GM03348 (cell line): ENCODE measurements at regions not wholly inside any gene's neighbourhood (a gene's known extent, or its start where the extent isn't known, plus 50 kb on each side); places are given as distances from the start of the nearest gene placed in this dataset.
"Not testable (repeated sequence)": the region's sequence is repeated elsewhere in the genome, so short reads cannot be mapped to it uniquely, and the experiment has no call there.

Source experiments
- DNase-seq: peaks from one replicate; pipeline ENCODE4 v3.0.0; 2012; ENCODE audit warnings: low spot score

DNA sequence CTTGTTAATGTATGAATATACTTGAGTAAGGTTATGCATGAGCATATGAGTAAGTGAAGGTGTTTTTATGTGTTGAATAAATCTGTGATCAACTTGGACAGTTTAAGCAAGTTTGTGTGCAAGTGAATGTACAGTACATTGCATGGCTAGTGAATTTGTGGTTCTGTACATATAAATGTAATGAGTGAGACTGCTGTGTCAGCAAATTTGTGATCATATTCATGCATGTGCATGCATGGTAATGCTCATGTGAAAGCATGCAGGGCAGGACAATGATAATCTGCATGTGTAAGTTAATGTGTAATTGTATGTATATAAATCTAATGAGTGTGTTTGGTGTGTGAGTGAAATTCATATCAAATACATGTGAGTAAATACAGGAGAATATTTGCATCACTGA lies 188.5 kb downstream of the PWWP3B start:
- DNase-seq = no peak

DNA sequence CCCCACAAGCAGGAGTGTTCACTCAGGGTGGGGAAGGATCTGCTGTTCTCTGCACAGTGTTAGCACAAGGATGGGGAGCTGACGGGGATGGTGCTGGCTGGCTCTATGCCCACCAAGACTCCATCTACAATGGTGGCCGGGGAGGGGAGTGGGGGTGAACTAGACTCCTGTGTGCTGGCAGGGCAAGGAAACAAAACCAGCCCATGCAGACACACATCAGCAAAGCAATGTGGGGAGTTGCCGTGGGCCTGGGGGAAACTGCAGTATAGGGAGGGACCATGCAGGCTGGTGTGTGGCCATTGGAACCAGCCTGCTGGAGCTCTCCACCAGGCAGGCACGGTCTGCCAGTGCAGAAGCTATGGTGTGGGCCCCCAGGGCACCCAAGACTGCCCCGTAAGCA lies 195.1 kb downstream of the PWWP3B start:
- no peak for DNase-seq

DNA sequence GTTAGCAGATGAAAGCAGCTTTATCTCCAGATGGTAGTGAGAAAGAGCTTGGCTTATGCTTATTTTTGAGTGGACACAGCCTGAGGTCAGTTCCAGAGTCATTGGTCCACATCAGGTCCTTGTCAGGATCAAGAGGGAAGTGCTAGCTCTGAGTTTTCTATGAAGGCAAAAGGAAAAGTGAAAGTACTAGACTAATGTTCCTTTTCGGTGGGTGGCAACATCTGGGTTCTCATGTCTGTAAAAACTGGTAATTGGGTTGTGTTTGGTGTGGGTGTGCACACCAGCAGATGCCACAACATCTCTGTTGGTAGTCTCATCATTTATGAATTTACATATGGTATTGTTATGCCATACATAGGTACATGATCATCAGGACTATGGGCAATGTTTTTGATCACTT lies 210.5 kb downstream of the PWWP3B start:
- DNase-seq = no peak

DNA sequence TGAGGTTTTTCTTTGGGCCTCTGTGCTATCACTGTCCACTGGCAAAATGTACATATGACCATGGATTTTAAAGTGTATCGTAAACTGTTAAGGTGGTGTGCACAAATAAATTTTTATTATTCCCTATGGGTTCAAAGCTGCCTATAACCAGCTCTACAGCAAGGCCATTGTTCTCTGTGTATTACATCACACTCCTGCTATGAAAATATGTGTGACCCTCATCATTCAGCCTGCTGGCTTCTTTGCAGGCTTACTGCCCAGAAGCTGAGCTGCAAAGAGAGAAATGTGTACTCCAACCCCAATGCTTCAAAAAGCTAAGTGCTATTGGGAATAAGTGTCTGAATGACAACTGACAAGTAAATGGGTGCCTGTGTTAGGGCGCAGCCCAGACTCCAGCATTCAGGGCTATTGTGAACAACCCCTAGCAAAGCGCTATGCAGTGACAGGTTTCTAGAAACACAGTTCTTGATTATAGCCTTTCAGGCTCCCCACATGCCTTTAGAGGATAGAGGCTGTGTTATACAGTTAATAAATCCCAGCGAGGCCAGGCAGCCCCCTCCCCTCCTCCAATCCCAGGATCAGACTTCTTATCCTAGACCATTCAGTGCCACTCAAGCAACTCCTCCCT lies 220.4 kb upstream of the RADX start:
- DNase-seq = no peak

DNA sequence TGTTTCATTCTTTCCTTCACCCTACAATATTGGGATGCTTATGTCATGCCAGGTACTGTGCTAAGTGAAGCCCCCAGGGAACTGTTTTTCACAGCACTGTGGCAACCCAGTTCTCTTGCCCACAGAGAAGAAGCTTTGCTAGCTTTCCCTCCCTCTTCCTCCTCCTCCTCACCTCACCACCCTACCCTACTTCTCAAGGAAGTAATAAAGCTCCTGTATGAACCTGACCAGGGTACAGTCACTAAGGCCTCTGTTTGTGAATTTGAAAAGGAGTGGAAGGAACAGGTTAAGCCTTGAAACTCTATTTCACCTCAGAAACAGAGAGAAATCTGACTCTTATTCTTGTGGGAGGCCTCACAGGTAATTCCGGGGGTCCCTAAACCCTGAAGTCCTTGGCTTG lies 219.4 kb upstream of the RADX start:
- DNase-seq = no peak

DNA sequence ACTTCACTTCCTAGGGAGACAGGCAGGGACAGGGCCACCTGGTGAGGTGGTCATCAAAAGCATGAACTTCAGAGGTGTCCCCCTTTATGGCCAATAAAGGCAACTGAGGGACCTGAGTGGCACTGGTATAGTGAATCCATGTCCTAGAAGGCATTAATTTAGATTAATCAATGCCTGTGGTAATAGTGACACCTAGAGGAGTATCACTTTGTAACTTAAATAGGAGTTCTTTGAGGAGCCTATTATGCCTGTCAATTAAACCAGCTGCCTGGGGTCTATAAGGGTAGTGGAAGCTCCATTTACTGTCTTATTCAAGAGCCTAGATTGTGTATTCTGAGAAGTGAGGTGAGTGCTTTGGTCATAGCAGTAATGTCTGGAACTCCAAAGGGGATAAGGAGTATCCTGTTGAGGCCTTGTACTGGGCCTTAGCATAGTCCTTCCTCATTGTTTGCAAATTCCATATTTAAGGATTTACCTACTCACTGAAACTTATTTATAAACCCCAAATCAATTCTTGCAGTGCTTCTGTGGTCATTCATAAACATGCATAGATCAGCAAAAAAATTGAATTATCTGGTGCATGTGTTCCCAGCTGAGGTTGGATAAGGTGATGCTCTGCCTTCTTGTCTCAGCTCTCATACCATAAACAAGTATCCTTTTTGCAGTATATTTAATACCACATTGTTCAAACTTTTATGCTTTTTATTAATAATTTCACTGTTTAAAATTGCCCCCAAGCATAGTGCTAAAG lies 213.8 kb upstream of the RADX start:
- DNase-seq = no peak

DNA sequence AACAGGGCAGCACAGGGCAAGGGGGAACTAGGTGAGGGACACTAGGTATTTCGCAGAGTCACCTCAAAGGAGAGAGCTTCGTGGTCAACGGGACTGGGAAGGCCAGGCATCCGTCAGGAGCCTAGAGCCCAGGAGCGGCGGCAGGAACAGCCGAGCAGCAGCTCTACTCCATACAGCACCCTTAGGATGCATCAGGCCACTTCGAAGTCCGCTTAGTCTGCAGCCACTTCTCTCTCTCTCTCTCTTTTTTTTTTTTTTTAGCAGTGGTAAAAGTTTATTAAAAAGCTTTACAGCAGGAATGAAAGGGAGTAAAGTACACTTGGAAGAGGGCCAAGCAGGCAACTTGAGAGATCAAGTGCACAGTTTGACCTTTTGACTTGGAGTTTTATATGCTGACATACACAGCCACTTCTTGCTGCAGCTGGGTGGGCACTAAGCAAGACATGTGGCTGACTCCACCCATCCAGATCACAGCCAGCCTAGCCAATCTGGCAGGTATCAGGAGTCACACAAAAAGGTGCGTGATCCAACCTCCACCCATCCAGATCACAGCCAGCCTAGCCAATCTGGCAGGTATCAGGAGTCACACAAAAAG lies 209.7 kb upstream of the RADX start:
- no peak for DNase-seq

DNA sequence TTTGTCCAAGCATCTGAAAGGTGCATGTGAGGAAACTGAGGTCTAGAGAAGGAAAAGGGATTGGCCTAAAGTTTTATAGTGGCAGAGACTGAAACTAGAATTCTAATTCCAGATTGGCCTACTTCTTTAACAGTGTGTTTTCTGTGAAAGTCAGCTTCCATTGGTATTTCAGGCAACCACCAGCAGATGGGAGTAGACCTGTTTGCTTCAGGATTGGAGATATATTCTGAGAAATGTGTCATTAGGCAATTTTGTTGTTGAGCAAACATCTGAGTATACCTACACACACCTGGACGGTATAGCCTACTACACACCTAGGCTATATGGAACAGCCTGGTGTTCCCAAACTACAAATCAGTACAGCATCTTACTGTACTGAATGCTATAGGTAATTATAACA lies 207.3 kb upstream of the RADX start:
- DNase-seq = no peak

DNA sequence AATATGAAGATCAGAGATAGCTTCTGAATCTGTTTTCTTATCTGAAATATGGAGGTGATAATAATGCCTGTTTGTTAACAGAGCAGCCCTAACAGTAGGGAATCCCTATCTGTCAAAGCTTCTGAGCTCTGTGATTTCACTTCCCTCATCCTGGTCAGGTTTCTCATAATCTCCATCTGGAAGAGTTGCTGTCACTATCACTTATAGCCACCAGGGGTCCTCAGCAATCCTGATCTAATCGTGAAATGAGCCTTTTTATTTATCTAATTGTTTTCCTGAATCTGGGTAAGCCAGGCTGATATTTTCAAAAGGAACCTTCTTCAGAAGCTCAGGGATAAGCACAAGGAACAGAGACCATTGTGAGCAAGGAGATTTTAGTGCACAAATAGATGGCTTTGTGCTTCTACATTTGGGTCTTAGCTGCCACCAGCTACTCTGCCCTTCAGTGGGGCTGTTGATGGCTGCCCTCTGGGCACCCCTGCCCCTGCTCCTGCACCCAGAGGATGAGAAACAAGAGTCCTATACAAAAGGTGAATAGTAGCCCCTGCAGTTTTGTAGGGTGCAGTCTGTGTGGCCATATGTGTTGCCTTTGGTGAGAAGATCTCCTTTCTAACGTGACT lies 196.4 kb upstream of the RADX start:
- DNase-seq = peak; percentile 27

DNA sequence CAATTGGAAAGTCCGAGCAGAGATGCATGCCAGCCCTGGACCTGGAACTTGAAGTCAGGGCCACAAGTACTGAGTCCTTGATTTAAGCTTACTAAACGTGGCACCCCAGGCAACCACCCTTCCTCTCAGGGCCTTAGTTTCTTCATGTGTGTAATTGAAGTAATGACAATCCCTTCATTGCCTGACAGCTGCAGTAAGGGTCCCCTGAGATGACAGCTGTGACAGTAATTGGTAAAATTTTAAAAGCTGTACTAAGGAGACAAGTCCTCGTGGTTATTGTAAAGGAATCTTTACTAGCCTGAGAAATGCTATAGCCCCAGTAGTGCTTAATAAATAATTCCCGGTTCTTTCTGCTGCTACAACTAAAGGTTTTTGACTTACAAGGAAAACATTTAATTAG lies 175.1 kb upstream of the RADX start:
- DNase-seq = no peak

DNA sequence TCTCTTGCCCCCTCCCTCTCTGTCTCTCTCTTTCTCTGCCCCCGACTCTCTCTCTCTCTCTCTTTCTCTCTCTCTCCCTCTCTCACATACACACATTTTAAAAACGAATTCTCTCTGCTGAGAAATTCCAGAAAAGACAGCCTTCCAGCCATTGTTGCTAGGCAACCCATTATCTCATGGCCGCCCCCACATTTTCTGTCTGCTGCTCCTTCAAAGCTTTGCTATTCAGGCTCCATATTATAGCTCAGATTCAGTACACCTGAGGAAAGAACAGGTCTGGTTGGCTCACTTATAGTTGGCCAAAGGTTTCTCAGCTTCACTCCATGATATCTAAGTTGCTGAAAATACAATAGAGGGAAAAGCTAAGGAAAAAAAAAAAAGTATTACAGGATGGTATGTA lies 174.4 kb upstream of the RADX start:
- no peak for DNase-seq

DNA sequence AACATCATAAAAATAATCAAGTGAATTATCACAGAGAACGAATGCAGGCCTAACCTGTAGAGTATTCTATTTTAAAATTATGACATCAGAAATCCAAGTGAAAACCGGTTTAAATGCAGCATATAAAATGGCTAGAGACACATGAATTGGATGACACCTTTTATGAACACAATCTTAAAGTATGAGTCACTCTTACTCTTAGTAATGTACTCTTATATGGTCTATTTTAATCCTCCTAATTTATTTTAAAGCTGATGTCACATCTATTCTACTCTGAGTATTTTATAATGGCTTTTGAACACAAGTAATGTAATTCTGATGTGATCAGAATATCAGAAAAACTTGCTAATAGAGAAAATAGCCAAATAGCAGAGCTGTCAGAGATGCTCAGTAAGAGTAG lies 161.4 kb upstream of the RADX start:
- no peak for DNase-seq

DNA sequence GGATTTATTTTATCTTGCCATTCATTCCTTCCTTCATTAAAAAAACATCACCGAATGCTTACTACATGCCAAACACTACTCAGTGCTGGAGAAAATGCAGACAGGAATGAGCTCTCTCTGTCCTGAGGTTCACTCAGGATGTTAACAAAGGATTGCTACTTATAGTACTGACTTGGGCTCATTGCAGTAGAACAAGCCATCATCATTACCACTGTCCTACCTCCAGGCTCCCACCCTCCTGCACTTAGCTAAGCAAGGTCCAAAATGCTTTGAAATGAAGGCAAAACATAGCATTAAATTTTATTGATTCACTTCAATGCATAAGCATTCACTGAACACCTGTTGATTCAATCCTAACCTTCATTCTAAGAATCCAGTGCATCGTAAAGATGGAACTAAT lies 159.8 kb upstream of the RADX start:
- no peak for DNase-seq

DNA sequence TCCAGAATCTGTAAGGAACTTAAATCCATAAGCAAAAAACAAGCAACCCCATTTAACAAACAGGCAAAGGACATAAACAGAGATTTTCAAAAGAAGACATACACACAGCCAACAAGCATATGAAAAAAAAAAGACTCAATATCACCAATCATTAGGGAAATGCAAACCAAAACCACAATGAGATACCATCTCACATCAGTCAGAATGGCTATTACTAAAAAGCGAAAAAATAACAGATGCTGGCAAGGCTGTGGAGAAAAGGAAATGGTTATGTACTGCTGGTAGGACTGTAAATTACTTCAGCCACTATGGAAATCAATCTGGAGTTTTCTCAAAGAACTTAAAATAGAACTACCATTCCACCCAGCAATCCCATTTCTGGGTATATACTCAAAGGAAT lies 156.8 kb upstream of the RADX start:
- no peak for DNase-seq

DNA sequence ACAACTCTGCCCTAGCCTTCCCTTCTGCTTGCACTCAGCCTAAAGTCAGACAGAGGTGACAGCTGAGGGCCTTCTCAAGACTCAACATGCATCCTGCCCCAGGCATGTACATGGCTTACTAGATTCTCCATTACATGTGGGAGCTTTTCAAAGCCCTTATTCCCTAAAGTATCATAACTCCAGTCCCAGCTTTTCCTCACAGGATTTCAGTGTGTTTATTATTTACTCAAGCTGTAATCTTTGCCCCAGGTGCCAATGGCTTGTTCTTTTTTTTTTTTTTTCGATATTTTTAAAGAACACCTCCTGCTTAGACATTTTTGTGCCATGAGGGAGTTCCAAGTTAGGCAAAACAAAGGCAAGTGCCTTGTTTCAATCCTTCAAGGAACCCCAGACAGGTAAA lies 154.0 kb upstream of the RADX start:
- DNase-seq = no peak

DNA sequence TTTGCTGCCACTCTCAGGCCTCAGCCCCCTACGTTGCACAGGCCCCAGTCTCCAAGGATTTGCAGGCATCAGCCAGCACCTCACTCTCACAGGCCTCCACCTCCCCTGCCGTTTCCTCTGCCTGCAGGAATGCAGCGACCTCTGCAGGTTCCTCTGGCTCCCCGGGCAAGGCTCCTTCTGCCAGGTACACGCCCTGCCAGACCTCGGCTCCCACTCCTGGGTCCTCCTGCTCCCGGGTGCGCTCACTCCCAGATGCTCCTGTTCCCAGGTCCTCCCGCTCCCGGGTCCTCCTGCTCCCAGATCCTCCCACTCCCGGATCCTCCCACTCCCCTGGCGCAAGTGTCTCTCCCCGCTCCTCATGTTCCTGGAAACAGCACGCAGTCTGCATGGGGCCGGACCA lies 144.4 kb upstream of the RADX start:
- no peak for DNase-seq

DNA sequence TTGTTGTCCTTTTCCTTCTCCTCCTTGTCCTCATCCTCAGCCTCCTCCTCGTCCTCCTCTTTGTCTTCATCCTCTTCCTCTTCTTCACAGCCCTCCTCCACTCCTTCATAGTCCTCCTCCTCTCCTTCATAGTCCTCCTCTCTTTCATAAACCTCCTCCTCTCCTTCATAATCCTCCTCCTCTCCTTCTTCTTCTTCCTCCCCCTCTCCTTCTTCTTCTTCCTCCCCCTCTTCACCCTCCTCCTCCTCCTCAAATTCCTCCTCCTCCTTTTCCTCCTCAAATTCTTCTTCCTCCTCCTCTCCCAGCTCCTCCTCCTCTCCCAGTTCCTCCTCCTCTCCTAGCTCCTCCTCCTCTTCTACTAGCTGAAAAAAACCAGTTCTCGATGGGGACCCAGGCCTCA lies 143.8 kb upstream of the RADX start:
- no peak for DNase-seq

DNA sequence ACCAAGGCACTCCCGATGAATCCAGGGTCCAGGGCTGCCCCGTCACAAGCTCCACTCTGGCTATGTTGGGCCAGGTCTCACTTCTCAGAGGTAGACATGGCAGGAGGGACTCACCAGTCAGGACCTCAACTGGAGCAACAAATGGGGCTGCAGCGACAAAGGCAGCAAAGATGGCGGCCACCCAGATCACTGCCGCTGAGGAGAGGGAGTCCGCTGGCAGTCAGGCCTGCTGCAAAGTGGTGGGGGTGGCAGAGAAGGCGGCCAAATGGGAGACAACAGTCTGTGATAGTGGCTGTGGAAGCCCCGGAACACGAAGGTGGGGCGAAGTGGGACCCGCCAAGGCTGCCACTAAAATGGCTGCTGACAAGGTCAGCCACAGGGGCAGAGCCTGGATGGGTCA lies 143.3 kb upstream of the RADX start:
- no peak for DNase-seq

DNA sequence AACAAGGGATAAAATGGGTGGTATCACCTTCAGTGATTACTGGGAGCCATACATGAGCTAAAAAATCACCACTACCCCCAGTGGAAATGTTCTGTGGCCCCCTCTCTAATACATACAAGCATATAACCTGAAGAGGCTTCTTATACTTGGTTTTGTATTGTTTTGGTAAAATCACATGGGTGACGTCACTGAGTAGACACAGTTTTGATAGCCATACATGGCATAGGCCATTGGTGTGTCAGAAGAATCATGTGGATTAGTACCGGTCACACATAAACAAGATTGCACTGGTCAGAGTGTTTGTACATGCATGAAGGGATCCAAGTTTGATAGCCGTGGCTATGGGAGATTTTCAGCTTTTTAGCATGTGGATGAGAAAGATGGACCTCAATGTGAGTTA lies 131.9 kb upstream of the RADX start:
- no peak for DNase-seq

DNA sequence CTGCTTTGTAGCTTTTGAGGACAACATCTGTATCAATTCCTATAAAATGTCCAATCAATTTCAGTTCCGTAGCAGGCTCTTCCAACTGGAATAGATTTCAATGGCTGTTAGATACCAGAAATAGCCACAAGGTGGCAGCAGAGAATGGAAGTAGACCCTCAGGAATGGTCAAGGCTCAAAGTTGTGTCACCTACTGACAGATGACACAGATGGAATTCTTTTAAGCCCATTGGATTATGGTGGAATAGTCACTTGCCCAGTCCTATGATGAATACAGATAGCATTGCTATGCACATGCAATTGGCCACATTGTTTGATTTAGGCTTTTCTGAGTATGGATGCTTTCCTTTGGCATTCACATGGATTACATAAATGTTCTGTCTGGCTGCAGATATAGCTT lies 130.4 kb upstream of the RADX start:
- DNase-seq = peak; percentile 27

DNA sequence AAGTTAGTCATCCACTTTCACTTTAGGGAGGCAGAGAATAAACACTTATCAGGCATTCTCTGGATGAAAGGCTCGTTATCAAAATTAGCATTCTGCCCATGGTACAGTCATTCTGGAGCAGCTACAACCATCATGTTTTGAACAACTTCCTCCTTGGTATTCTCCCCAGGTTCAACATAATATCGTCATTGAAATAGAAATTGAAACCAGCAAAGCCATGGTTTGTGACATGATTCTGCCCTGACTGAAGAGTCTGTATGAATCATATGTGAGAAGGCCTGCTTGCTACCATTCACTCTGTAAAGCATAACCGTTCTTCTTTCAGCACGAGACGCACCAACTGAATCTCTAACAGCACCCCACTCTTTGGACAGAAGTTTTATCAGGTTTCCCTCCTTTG lies 127.5 kb upstream of the RADX start:
- DNase-seq = no peak

DNA sequence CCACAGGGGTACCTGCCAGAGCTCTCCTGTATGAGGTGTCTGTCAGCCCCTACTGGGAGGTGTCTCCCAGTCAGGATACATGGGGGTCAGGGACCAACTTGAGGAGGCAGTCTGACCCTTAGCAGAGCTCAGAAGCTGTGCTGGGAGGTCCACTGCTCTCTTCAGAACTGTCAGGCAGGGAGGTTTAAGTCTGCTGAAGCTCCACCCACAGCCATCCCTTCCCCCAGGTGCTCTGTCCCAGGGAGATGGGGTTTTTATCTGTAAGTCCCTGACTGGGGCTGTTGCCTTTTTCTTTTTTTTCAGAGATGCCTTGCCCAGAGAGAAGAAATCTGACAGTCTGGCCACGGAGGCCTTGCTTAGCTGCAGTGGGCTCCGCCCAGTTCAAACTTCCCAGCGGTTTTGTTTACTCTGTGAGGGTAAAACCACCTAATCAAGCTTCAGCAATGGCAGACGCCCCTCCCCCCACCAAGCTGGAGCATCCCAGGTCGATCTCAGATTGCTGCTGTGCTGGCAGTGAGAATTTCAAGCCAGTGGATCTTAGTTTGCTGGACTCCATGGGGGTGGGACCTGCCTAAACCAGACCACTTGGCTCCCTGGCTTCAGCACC lies 118.5 kb upstream of the RADX start:
- not testable (repeated sequence) for DNase-seq

DNA sequence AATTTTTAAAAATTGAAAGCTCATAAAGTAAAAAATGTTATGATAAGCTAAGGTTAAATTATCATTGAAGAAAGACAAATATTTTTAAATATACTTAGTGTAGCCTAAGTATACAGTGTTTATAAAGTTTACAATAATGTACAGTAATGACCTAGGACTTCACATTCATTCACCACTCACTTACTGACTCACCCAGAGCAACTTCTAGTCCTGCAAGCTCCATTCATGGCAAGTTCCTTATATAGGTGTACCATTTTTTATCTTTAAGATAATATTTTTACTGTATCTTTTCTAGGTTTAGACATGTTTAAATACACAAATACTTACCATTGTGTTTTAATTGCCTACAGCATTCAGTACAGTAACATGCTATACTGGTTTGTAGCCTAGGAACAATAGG lies 112.3 kb upstream of the RADX start:
- no peak for DNase-seq
